SJCRH30 (cell line): ENCODE measurements at regions not wholly inside any gene's neighbourhood (a gene's known extent, or its start where the extent isn't known, plus 50 kb on each side); places are given as distances from the start of the nearest gene placed in this dataset.
"Not testable (repeated sequence)": the region's sequence is repeated elsewhere in the genome, so short reads cannot be mapped to it uniquely, and the experiment has no call there.

Experiments used
- DNase-seq, 2 experiments: peaks; one replicate each; pipeline ENCODE4 v3.0.0-alpha.2; 2015 to 2020
- H3K27ac ChIP-seq: fragments of 250-450 bp; sonication (Bioruptor Pico); 2 replicates; pipeline ENCODE4 v1.5.1; 2020; ENCODE audit warnings: mild to moderate bottlenecking, moderate library complexity
- H3K27me3 ChIP-seq: fragments of 250-450 bp; sonication (Bioruptor Pico); 2 replicates; pipeline ENCODE4 v1.5.1; 2020; ENCODE audit warnings: mild to moderate bottlenecking, moderate library complexity
- H3K36me3 ChIP-seq: fragments of 250-450 bp; sonication (Bioruptor Pico); 2 replicates; pipeline ENCODE4 v1.5.1; 2020; ENCODE audit warnings: mild to moderate bottlenecking, moderate library complexity
- H3K4me1 ChIP-seq: fragments of 250-450 bp; sonication (Bioruptor Pico); 2 replicates; pipeline ENCODE4 v1.5.1; 2020; ENCODE audit warnings: mild to moderate bottlenecking, moderate library complexity
- H3K4me3 ChIP-seq: fragments of 250-450 bp; sonication (Bioruptor Pico); 2 replicates; pipeline ENCODE4 v1.5.1; 2020; ENCODE audit warnings: mild to moderate bottlenecking, moderate library complexity
- H3K9me3 ChIP-seq: fragments of 250-450 bp; sonication (Bioruptor Pico); replicated peaks from 2 replicates; pipeline ENCODE4 v1.5.1; 2020; ENCODE audit warnings: mild to moderate bottlenecking, moderate library complexity

- DNase-seq, result no peak
- H3K4me3 ChIP-seq, result no peak overlapping the region
- H3K4me1 ChIP-seq, result no peaks in the 10 kb centered on the region; the same call in 1 of the 2 replicates
- H3K27me3 ChIP-seq, result no peaks in the 10 kb centered on the region
- no peaks in the 10 kb centered on the region for H3K9me3 ChIP-seq
- no peaks in the 10 kb centered on the region; the same call in 1 of the 2 replicates for H3K36me3 ChIP-seq
- H3K27ac ChIP-seq, result no peak overlapping the region
Observed at GRCh38 chr1:82091729-82092128, 291.0 kb downstream of the ADGRL2 start.

- Histone ChIP-seq H3K4me3 (no peak overlapping the region), H3K27me3 (no peaks in the 10 kb centered on the region)
- DNase-seq, result no peak
Observed at GRCh38 chr1:82091265-82091664, 290.5 kb downstream of the ADGRL2 start.

GRCh38 chr1:82090104-82090503, 289.4 kb downstream of the ADGRL2 start:
- H3K4me3 ChIP-seq, result no peak overlapping the region
- no peak overlapping the region for H3K27ac ChIP-seq
- no peaks in the 10 kb centered on the region; the same call in 1 of the 2 replicates for H3K36me3 ChIP-seq
- no peaks in the 10 kb centered on the region; the same call in 1 of the 2 replicates for H3K4me1 ChIP-seq
- H3K9me3 ChIP-seq, result no peaks in the 10 kb centered on the region
- no peaks in the 10 kb centered on the region for H3K27me3 ChIP-seq
- no peak for DNase-seq

More at GRCh38 chr1:82091265-82091664, 290.5 kb downstream of the ADGRL2 start:
- Histone ChIP-seq H3K4me1 (no peaks in the 10 kb centered on the region; the same call in 1 of the 2 replicates), H3K27ac (no peak overlapping the region), H3K9me3 (no peaks in the 10 kb centered on the region), H3K36me3 (no peaks in the 10 kb centered on the region; the same call in 1 of the 2 replicates)

GRCh38 chr1:82086739-82087138, 286.0 kb downstream of the ADGRL2 start:
- no peaks in the 10 kb centered on the region for H3K36me3 ChIP-seq
- peak in 1 of 2 experiments; percentile 3 for DNase-seq
- no peaks in the 10 kb centered on the region for H3K27me3 ChIP-seq
- no peak overlapping the region for H3K4me3 ChIP-seq
- no peaks in the 10 kb centered on the region for H3K4me1 ChIP-seq
- no peak overlapping the region for H3K27ac ChIP-seq
- no peaks in the 10 kb centered on the region for H3K9me3 ChIP-seq

- Histone ChIP-seq H3K9me3 (no peaks in the 10 kb centered on the region), H3K27me3 (no peaks in the 10 kb centered on the region), H3K27ac (no peak overlapping the region), H3K4me1 (no peaks in the 10 kb centered on the region), H3K4me3 (no peak overlapping the region), H3K36me3 (no peaks in the 10 kb centered on the region)
- DNase-seq, result no peak
Observed at GRCh38 chr1:82079607-82080006, 278.9 kb downstream of the ADGRL2 start.

GRCh38 chr1:82073659-82074058, 272.9 kb downstream of the ADGRL2 start:
- peak overlapping the region; percentile 24 for H3K27ac ChIP-seq
- H3K27me3 ChIP-seq, result no peaks in the 10 kb centered on the region
- H3K4me3 ChIP-seq, result peak overlapping the region; percentile 3; the same call in 1 of the 2 replicates
- no peaks in the 10 kb centered on the region for H3K36me3 ChIP-seq
- peak in 1 of 2 experiments; percentile 58 for DNase-seq
- H3K9me3 ChIP-seq, result no peaks in the 10 kb centered on the region
- H3K4me1 ChIP-seq, result peaks cover 2% of the 10 kb centered on the region; the same call in 1 of the 2 replicates

GRCh38 chr1:82073071-82073470, 272.3 kb downstream of the ADGRL2 start:
- no peak for DNase-seq
- Histone ChIP-seq H3K9me3 (no peaks in the 10 kb centered on the region), H3K36me3 (no peaks in the 10 kb centered on the region), H3K4me1 (peaks cover 2% of the 10 kb centered on the region; the same call in 1 of the 2 replicates), H3K27ac (peak overlapping the region; percentile 24), H3K27me3 (no peaks in the 10 kb centered on the region), H3K4me3 (peak overlapping the region; percentile 3; the same call in 1 of the 2 replicates)

GRCh38 chr1:82065916-82066315, 265.2 kb downstream of the ADGRL2 start:
- Histone ChIP-seq H3K27me3 (no peaks in the 10 kb centered on the region), H3K36me3 (no peaks in the 10 kb centered on the region), H3K27ac (no peak overlapping the region), H3K4me1 (no peaks in the 10 kb centered on the region), H3K9me3 (no peaks in the 10 kb centered on the region), H3K4me3 (no peak overlapping the region)
- no peak for DNase-seq

GRCh38 chr1:82064691-82065090, 264.0 kb downstream of the ADGRL2 start:
- DNase-seq, result no peak
- no peak overlapping the region for H3K4me3 ChIP-seq
- no peaks in the 10 kb centered on the region for H3K27me3 ChIP-seq
- H3K36me3 ChIP-seq, result no peaks in the 10 kb centered on the region
- H3K27ac ChIP-seq, result no peak overlapping the region
- H3K4me1 ChIP-seq, result no peaks in the 10 kb centered on the region
- H3K9me3 ChIP-seq, result no peaks in the 10 kb centered on the region

- no peaks in the 10 kb centered on the region for H3K9me3 ChIP-seq
- no peaks in the 10 kb centered on the region for H3K4me1 ChIP-seq
- H3K27ac ChIP-seq, result no peak overlapping the region
- no peak for DNase-seq
- no peak overlapping the region for H3K4me3 ChIP-seq
- H3K27me3 ChIP-seq, result no peaks in the 10 kb centered on the region
- no peaks in the 10 kb centered on the region for H3K36me3 ChIP-seq
Observed at GRCh38 chr1:82062206-82062605, 261.5 kb downstream of the ADGRL2 start.

GRCh38 chr1:82059959-82060358, 259.2 kb downstream of the ADGRL2 start:
- Histone ChIP-seq H3K36me3 (no peaks in the 10 kb centered on the region), H3K4me3 (no peak overlapping the region), H3K9me3 (no peaks in the 10 kb centered on the region), H3K4me1 (no peaks in the 10 kb centered on the region), H3K27me3 (no peaks in the 10 kb centered on the region), H3K27ac (no peak overlapping the region)
- DNase-seq, result no peak

GRCh38 chr1:82057011-82057410, 256.3 kb downstream of the ADGRL2 start:
- Histone ChIP-seq H3K27ac (no peak overlapping the region), H3K4me1 (no peaks in the 10 kb centered on the region), H3K27me3 (no peaks in the 10 kb centered on the region), H3K9me3 (no peaks in the 10 kb centered on the region), H3K4me3 (no peak overlapping the region), H3K36me3 (no peaks in the 10 kb centered on the region)
- DNase-seq, result no peak

GRCh38 chr1:82055375-82055774, 254.6 kb downstream of the ADGRL2 start:
- H3K4me1 ChIP-seq, H3K4me3 ChIP-seq, H3K27ac ChIP-seq, DNase-seq, H3K27me3 ChIP-seq, H3K36me3 ChIP-seq, H3K9me3 ChIP-seq: not testable (repeated sequence)

- no peaks in the 10 kb centered on the region for H3K4me1 ChIP-seq
- no peak overlapping the region for H3K27ac ChIP-seq
- DNase-seq, result no peak
- no peaks in the 10 kb centered on the region for H3K27me3 ChIP-seq
- no peaks in the 10 kb centered on the region for H3K9me3 ChIP-seq
- H3K36me3 ChIP-seq, result no peaks in the 10 kb centered on the region
- H3K4me3 ChIP-seq, result no peak overlapping the region
Observed at GRCh38 chr1:82052563-82052962, 251.8 kb downstream of the ADGRL2 start.

GRCh38 chr1:82048596-82048995, 247.9 kb downstream of the ADGRL2 start:
- Histone ChIP-seq H3K27ac (no peak overlapping the region), H3K36me3 (no peaks in the 10 kb centered on the region), H3K27me3 (no peaks in the 10 kb centered on the region), H3K4me3 (no peak overlapping the region), H3K9me3 (no peaks in the 10 kb centered on the region; the same call in 1 of the 2 replicates), H3K4me1 (peaks cover 2% of the 10 kb centered on the region; the same call in 1 of the 2 replicates)
- DNase-seq, result no peak

GRCh38 chr1:82045221-82045620, 244.5 kb downstream of the ADGRL2 start:
- no peak for DNase-seq
- Histone ChIP-seq H3K4me3 (no peak overlapping the region), H3K27me3 (no peaks in the 10 kb centered on the region), H3K4me1 (peaks cover 2% of the 10 kb centered on the region; the same call in 1 of the 2 replicates), H3K9me3 (no peaks in the 10 kb centered on the region; the same call in 1 of the 2 replicates), H3K36me3 (no peaks in the 10 kb centered on the region), H3K27ac (no peak overlapping the region)
